AG04449 (cell line): ENCODE measurements at regions not wholly inside any gene's neighbourhood (a gene's known extent, or its start where the extent isn't known, plus 50 kb on each side); places are given as distances from the start of the nearest gene placed in this dataset.

Source experiments
- CTCF ChIA-PET: fragments of 350-600 bp; formaldehyde crosslinking; extraction: SDS; loops from one replicate; lab custom pipeline; 2021; ENCODE audit warnings: antibody characterized with exemption; lab: Yijun Ruan, JAX
- POLR2A ChIA-PET: fragments of 400-600, 350-600 bp; formaldehyde crosslinking; extraction: SDS; loops from one replicate; lab custom pipeline; 2020; ENCODE audit warnings: antibody characterized with exemption, inconsistent platforms; lab: Yijun Ruan, JAX
- DNase-seq: peaks from one replicate; pipeline ENCODE4 v3.0.0-alpha.2; 2010; ENCODE audit warnings: low read depth, low spot score
- H3K4me3 ChIP-seq: 2 replicates; pipeline ENCODE4 v1.5.1; 2011; ENCODE audit warnings: low read depth, mild to moderate bottlenecking, control low read depth, low read length
- TF ChIP-seq, protein P1 (sequence below): IDR thresholded peaks from one replicate; pipeline ENCODE4 v1.5.1; 2011; ENCODE audit warnings: mild to moderate bottlenecking, moderate library complexity, low read length, control low read depth, inconsistent platforms; ENCODE audit not compliant: insufficient read depth; ENCODE audit errors: missing control alignments

DNA sequence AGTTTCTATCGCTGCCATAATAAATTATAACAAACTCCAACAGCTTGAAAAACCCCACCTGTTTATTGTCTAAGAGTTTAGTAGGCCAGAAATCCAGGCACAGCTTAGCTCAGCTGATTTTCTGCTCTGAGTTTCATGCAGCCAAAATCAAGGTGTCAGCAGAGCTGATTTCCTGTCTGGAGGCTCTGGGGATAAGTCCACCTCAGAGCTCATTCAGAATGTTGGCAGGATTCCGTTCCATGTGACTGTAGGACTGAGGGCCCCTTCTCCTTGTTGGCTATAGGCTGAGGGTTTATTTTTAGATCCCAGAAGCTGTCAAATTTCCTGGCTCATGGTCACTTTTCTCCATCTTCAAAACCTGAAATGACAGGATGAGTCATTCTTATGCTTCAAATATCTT is 91.6 kb upstream of the CHODL start:
- POLR2A ChIA-PET, result no interaction called here
- TF ChIP-seq, protein P1, sequence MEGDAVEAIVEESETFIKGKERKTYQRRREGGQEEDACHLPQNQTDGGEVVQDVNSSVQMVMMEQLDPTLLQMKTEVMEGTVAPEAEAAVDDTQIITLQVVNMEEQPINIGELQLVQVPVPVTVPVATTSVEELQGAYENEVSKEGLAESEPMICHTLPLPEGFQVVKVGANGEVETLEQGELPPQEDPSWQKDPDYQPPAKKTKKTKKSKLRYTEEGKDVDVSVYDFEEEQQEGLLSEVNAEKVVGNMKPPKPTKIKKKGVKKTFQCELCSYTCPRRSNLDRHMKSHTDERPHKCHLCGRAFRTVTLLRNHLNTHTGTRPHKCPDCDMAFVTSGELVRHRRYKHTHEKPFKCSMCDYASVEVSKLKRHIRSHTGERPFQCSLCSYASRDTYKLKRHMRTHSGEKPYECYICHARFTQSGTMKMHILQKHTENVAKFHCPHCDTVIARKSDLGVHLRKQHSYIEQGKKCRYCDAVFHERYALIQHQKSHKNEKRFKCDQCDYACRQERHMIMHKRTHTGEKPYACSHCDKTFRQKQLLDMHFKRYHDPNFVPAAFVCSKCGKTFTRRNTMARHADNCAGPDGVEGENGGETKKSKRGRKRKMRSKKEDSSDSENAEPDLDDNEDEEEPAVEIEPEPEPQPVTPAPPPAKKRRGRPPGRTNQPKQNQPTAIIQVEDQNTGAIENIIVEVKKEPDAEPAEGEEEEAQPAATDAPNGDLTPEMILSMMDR, result no peak
- no peak for DNase-seq
- CTCF ChIA-PET, result no interaction called here
- no peak overlapping the region for H3K4me3 ChIP-seq

DNA sequence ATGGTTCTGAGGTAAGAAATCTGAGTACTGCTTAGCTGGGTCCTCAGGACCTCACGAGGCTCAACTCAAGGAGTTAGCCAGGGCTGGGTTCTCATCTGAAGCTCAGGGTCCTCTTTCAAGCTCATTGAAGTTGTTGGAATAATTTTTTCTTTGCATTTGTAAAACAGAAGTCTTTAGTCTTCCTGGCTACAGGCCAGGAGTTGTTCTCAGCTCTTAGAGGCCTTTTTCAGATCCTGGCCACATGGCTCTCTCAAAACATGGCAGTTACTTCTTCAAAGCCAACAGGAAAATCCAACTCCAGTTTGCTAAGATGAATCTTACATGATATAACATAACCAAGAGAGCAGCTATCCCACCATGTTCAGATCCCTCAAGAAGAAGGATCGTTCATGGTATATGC is 92.3 kb upstream of the CHODL start:
- no peak overlapping the region for H3K4me3 ChIP-seq
- TF ChIP-seq, protein P1, result no peak
- no peak for DNase-seq
- ChIA-PET CTCF (no interaction called here), POLR2A (no interaction called here)

DNA sequence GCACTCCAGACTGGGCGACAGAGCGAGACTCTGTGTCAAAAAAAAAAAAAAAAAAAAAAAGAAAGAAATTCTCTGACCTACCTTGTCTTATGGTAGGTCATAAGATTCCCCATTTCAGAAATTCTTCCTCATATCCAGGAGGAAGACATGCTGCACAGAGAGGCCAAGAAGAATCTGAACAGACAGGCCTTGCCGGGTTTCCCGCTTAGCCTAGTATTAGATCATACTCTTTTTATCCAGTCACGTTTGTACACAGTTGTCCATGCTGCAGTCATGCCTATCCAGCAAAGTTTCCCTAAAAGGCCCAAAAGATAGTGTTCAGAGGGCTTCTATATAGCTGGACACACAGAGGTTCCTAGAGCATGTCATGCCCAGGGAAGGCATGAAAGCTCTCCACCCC is 93.6 kb upstream of the CHODL start:
- no peak for DNase-seq
- POLR2A ChIA-PET, result no interaction called here
- no peak overlapping the region for H3K4me3 ChIP-seq
- TF ChIP-seq, protein P1, result no peak
- CTCF ChIA-PET, result no interaction called here

DNA sequence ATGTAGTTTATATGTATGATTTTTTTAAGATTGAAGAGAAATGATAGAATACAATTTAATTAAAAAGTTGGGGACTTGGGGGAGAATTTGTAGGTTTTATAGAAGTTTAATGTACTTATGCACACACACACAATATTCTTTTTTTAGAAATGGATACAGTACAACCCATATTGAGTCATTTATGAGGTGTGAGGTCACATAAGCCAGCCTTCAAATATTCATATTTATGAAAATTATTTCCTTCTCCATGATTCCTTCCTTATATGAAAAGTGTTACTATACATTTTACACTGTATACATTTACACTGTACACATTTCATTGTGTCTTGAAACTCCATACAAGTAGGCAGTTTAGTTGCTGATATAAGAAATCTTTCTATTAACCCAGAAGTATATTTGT is 96.2 kb upstream of the CHODL start:
- TF ChIP-seq, protein P1, result no peak
- CTCF ChIA-PET, result no interaction called here
- POLR2A ChIA-PET, result no interaction called here
- H3K4me3 ChIP-seq, result no peak overlapping the region
- no peak for DNase-seq

GRCh38 chr21:18147678-18148077 is 97.0 kb upstream of the CHODL start:
- TF ChIP-seq, protein P1, result no peak
- ChIA-PET CTCF (no interaction called here), POLR2A (no interaction called here)
- no peak for DNase-seq
- H3K4me3 ChIP-seq, result no peak overlapping the region

DNA sequence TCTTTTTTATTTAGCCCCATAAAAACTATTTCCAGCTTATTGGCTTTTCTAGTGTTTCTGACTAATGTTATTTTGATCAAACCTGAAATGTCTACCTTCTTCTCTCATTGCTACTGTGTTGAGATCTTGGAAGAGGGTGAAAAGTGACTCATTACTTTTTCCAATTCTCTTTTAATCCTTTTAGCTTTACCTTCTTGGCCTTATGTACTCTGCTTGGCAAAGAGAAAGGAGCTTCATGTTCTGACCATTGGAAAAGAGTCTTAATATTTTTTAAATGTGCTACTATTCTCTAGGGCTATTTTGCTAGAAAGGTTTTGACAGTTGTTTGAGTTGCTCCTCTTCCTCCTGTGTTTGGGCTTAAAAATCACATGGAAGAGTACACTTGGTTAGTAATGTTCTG is 97.8 kb upstream of the CHODL start:
- ChIA-PET POLR2A (no interaction called here), CTCF (no interaction called here)
- TF ChIP-seq, protein P1, result no peak
- no peak overlapping the region for H3K4me3 ChIP-seq
- DNase-seq, result no peak
